ENCODE measurements at regions not wholly inside any gene's neighbourhood (a gene's known extent, or its start where the extent isn't known, plus 50 kb on each side); places are given as distances from the start of the nearest gene placed in this dataset.

DNA sequence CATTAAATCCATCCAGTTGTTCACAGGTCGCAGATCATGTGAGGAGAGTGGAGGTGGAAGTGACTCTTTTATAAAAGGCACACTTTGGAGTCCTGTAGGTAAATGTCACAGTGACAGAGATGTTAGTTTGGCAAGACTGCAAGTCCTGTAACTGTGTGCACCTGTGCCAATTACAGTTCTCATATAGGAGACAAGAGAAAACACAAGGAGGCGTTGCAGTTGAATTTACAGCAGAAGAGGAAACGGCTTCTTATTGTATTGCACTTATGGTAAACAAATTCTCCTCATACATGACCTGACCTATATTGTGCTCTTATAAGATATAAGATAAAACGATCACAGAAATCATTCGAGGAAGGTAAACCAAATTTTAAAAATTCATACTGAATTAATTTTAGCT lies 732.8 kb upstream of the SLC10A2 start:
- no peak for DNase-seq (ENCODE audit: low spot score)
- TF ChIP-seq, protein P1, sequence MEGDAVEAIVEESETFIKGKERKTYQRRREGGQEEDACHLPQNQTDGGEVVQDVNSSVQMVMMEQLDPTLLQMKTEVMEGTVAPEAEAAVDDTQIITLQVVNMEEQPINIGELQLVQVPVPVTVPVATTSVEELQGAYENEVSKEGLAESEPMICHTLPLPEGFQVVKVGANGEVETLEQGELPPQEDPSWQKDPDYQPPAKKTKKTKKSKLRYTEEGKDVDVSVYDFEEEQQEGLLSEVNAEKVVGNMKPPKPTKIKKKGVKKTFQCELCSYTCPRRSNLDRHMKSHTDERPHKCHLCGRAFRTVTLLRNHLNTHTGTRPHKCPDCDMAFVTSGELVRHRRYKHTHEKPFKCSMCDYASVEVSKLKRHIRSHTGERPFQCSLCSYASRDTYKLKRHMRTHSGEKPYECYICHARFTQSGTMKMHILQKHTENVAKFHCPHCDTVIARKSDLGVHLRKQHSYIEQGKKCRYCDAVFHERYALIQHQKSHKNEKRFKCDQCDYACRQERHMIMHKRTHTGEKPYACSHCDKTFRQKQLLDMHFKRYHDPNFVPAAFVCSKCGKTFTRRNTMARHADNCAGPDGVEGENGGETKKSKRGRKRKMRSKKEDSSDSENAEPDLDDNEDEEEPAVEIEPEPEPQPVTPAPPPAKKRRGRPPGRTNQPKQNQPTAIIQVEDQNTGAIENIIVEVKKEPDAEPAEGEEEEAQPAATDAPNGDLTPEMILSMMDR (IDR thresholded peaks at IDR 0.05), result no peak
- ATAC-seq (ENCODE audit: low FRiP score), result no peak

- no peak for ATAC-seq (ENCODE audit: low FRiP score)
- TF ChIP-seq, protein P1 (IDR thresholded peaks at IDR 0.05), result no peak
- no peak for DNase-seq (ENCODE audit: low spot score)
These were observed 729.8 kb upstream of the SLC10A2 start for GRCh38 chr13:103795892-103796478.

- DNase-seq (ENCODE audit: low spot score) (no peak), ATAC-seq (ENCODE audit: low FRiP score) (no peak)
- TF ChIP-seq, protein P1 (IDR thresholded peaks at IDR 0.05), result no peak
These were observed 728.3 kb upstream of the SLC10A2 start for GRCh38 chr13:103794526-103794925.

DNA sequence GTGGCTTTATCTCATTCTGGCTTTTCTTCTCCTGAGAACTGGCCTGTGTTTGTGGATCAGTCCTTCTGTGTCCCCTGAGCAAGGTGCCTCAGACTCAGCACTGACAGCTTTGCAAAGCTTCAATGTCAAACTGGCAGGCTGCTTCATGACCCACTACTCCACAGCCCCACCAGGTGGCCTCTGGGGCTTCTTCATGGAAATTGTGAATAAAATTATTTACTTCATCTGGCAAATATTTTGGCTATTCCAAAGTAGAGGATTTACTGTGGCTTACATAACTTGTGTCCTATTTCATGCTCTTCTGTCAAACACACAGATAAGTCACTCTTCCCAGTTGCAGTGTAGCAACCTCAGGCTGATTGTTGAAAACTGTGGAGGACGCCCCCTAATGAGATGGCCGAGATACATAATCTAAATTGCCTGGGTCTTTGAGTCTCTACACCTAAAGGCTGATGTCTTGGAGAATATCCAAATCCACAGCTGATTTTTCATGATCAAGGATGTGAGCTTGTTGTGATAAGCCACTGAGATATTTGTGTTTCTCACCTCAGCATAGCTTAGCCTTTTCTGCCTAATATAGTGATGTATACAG lies 721.9 kb upstream of the SLC10A2 start:
- TF ChIP-seq, protein P1 (IDR thresholded peaks at IDR 0.05), result no peak
- ATAC-seq (ENCODE audit: low FRiP score) (no peak), DNase-seq (ENCODE audit: low spot score) (no peak)

- TF ChIP-seq, protein P1 (IDR thresholded peaks at IDR 0.05), result no peak
- DNase-seq (ENCODE audit: low spot score), result no peak
- no peak for ATAC-seq (ENCODE audit: low FRiP score)
These were observed 706.4 kb upstream of the SLC10A2 start for GRCh38 chr13:103772576-103772975.

DNA sequence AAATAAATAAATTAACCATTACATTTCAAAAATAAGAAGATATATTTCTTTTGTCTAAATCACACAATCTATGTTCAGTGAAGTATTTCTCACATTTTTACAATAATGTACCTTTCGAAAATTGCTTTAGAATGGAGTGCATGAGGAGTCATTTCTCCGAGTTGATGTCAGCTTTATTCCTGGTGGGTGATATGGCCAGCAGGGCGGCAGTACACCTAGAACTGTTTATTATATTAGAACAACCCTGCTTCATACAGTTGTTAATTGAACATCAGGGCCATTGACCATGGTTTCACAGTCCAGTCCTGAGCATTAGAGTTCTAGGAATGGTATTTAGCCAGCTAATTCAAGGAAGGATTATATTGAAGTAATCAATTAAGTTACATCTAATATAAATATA lies 696.3 kb upstream of the SLC10A2 start:
- TF ChIP-seq, protein P1 (IDR thresholded peaks at IDR 0.05), result no peak
- DNase-seq (ENCODE audit: low spot score) (no peak), ATAC-seq (ENCODE audit: low FRiP score) (no peak)

DNA sequence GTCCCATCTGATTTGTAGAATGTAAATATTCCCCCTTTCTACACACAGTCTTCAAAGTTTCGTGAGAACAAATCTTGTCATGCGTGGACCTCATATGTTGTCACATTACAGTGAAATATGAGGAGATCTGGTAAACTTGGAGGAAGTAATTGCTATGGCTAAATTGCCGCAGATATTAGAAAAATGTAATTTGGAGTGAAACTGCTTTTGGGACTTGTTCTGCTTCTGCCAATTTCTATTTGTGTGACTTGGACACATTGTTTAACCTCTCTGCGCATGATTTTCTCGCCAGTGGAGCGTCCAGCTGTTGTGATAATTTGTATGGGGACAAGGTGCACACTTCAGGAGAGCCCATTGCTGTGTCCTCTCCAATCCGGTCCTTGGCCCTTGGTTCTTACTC lies 693.1 kb upstream of the SLC10A2 start:
- DNase-seq (ENCODE audit: low spot score) (no peak), ATAC-seq (ENCODE audit: low FRiP score) (no peak)
- TF ChIP-seq, protein P1 (IDR thresholded peaks at IDR 0.05), result no peak

All from omental fat pad (tissue), 3 donors.